ENCODE measurements at regions not wholly inside any gene's neighbourhood (a gene's known extent, or its start where the extent isn't known, plus 50 kb on each side); places are given as distances from the start of the nearest gene placed in this dataset.

DNA sequence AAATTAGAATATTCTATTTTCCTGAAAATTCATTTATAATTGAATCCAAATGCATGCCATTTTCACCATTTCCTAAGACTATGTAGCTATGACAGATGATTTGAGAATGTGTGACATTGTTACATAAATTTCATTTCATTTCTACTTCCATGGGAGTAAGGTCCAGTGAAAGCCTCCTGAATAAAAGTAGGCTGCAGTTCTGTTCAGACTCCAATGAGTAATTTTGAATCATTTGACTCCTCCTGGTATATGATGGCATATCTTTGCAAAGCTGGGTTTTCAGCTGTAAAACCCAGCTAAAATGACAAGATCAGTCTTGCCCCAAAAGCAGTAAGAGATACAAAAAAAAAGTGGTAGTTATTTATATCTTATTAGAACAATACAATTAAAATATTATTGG lies 101.0 kb upstream of the DNAJC10 start:
- Mint-ChIP-seq H3K4me3 (ENCODE audit: unreplicated experiment) (no peak overlapping the region), H3K9me3 (ENCODE audit: unreplicated experiment) (no peaks in the 10 kb centered on the region), H3K4me1 (ENCODE audit: low read depth, unreplicated experiment) (no peaks in the 10 kb centered on the region), H3K27ac (ENCODE audit: unreplicated experiment) (no peak overlapping the region), H3K27me3 (ENCODE audit: unreplicated experiment) (no peaks in the 10 kb centered on the region), H3K36me3 (ENCODE audit: unreplicated experiment) (no peaks in the 10 kb centered on the region)
- no peak for DNase-seq
- TF ChIP-seq, protein P1, sequence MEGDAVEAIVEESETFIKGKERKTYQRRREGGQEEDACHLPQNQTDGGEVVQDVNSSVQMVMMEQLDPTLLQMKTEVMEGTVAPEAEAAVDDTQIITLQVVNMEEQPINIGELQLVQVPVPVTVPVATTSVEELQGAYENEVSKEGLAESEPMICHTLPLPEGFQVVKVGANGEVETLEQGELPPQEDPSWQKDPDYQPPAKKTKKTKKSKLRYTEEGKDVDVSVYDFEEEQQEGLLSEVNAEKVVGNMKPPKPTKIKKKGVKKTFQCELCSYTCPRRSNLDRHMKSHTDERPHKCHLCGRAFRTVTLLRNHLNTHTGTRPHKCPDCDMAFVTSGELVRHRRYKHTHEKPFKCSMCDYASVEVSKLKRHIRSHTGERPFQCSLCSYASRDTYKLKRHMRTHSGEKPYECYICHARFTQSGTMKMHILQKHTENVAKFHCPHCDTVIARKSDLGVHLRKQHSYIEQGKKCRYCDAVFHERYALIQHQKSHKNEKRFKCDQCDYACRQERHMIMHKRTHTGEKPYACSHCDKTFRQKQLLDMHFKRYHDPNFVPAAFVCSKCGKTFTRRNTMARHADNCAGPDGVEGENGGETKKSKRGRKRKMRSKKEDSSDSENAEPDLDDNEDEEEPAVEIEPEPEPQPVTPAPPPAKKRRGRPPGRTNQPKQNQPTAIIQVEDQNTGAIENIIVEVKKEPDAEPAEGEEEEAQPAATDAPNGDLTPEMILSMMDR (IDR thresholded peaks at IDR 0.05; ENCODE audit: partially characterized antibody, unreplicated experiment) = no peak

DNA sequence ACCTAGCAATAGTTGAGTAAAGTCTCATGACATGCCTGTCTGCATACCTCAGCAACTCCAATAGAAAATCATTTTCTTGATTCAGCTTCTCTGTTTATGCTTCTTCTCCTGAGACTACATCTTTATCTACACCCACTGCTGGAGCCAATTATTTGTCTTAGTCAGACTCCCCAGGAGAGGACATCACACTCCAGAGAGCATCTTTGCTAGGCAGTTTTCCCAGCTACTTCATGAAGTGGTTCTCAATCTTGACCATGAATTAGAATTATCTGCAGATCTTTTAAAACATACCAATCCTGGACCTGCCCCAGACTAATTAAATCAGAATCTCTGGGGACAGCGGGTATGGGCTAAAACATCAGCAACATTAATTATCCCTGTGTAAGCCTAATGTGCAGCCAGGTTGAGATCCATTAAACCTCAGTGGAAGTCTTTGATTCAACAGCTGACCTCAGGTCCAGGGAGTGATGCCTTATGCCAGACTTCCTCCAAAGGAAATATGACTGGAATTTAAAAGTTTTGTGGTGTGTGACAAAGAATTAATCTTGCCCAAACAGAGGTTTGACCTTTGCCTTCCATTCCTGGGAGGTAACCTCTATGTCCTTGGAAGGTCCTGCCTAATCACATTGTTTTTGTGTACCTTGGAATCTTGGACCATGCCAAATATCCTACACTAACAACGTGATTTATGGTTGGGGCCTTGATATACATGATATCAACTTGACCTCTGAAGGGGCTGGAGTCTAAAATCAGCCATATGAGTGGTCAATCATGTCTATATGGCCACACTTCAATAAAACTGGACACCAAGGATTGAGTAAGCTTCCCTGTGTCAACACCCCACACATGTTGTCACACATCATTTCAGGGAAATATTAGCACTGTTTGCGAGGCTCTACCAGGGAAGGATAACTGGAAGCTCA lies 99.3 kb upstream of the DNAJC10 start:
- Mint-ChIP-seq H3K27ac (ENCODE audit: unreplicated experiment) (no peak overlapping the region), H3K9me3 (ENCODE audit: unreplicated experiment) (no peaks in the 10 kb centered on the region), H3K36me3 (ENCODE audit: unreplicated experiment) (no peaks in the 10 kb centered on the region), H3K27me3 (ENCODE audit: unreplicated experiment) (no peaks in the 10 kb centered on the region), H3K4me3 (ENCODE audit: unreplicated experiment) (no peak overlapping the region), H3K4me1 (ENCODE audit: low read depth, unreplicated experiment) (no peaks in the 10 kb centered on the region)
- DNase-seq = no peak
- TF ChIP-seq, protein P1 (IDR thresholded peaks at IDR 0.05; ENCODE audit: partially characterized antibody, unreplicated experiment) = no peak

DNA sequence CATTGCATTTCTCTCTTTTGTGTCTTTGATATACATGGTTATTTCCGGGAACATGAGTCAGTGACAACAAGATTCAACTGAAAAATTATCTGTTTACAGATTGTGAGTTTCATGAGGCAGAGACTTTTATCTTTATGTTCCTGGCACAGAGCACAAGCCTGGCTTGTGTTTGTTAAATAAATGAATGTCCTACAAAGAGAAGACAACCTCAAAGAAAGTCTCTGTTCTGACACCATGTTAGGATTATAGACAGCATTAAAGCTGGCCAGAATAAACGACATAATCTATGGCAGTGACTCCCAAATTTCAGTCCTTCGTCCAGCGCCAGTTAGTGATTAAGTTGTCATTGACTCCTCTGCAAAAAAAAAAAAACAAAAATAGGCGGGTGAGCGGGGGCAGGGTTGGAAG lies 97.4 kb upstream of the DNAJC10 start:
- no peaks in the 10 kb centered on the region for H3K9me3 Mint-ChIP-seq (ENCODE audit: unreplicated experiment)
- H3K27me3 Mint-ChIP-seq (ENCODE audit: unreplicated experiment) = no peaks in the 10 kb centered on the region
- DNase-seq = no peak
- TF ChIP-seq, protein P1 (IDR thresholded peaks at IDR 0.05; ENCODE audit: partially characterized antibody, unreplicated experiment) = no peak
- H3K4me3 Mint-ChIP-seq (ENCODE audit: unreplicated experiment) = no peak overlapping the region
- H3K4me1 Mint-ChIP-seq (ENCODE audit: low read depth, unreplicated experiment) = no peaks in the 10 kb centered on the region
- no peaks in the 10 kb centered on the region for H3K36me3 Mint-ChIP-seq (ENCODE audit: unreplicated experiment)
- H3K27ac Mint-ChIP-seq (ENCODE audit: unreplicated experiment) = no peak overlapping the region

DNA sequence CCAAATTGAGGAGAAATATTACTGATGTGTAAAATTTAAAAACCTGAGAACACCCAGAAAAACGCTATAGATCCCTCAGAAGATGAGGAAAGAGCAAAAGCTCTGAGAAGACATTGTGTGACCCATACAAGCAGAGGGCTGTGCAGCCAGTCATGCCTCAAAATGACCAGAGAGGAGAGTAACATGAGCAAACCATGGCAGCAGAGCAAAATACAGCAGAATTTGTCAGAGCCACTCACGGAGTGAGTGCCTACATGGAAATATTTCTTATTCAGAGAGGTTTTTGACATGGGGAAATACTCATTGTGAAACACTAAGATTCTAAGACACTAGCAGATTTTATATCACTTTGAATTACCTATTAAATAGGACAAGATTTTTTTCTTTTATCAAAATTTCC lies 96.8 kb upstream of the DNAJC10 start:
- DNase-seq = no peak
- TF ChIP-seq, protein P1 (IDR thresholded peaks at IDR 0.05; ENCODE audit: partially characterized antibody, unreplicated experiment) = no peak
- Mint-ChIP-seq H3K36me3 (ENCODE audit: unreplicated experiment) (no peaks in the 10 kb centered on the region), H3K4me1 (ENCODE audit: low read depth, unreplicated experiment) (no peaks in the 10 kb centered on the region), H3K9me3 (ENCODE audit: unreplicated experiment) (no peaks in the 10 kb centered on the region), H3K27ac (ENCODE audit: unreplicated experiment) (no peak overlapping the region), H3K4me3 (ENCODE audit: unreplicated experiment) (no peak overlapping the region), H3K27me3 (ENCODE audit: unreplicated experiment) (no peaks in the 10 kb centered on the region)

DNA sequence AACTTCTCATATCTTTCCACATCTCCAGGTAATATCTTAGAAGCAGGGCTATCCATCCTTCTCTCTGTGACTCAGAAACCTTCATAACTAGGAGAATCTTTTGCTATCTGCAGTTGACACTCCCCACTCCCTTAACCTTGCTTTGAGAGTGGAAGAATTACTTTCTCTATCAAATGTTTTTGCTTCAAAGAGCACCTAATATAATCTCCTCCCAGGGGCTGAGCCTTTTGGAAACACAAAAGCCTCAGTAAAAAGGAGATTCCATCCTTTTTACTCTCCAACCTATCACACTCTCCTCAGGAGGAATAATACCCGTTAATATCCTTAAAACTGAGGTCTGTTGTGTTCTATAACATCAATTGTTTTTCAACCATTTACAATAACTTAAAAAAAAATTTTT lies 94.9 kb upstream of the DNAJC10 start:
- Mint-ChIP-seq H3K27me3 (ENCODE audit: unreplicated experiment) (peaks cover 2% of the 10 kb centered on the region), H3K9me3 (ENCODE audit: unreplicated experiment) (no peaks in the 10 kb centered on the region), H3K27ac (ENCODE audit: unreplicated experiment) (no peak overlapping the region), H3K4me3 (ENCODE audit: unreplicated experiment) (no peak overlapping the region), H3K4me1 (ENCODE audit: low read depth, unreplicated experiment) (no peaks in the 10 kb centered on the region), H3K36me3 (ENCODE audit: unreplicated experiment) (no peaks in the 10 kb centered on the region)
- TF ChIP-seq, protein P1 (IDR thresholded peaks at IDR 0.05; ENCODE audit: partially characterized antibody, unreplicated experiment) = no peak
- no peak for DNase-seq
